Activated effector memory CD4-positive, alpha-beta T cell treated with anti-CD3 and anti-CD28 coated beads, Interleukin-2, amount 50 U/mL, for 16 hours (primary cell): ENCODE measurements at regions not wholly inside any gene's neighbourhood (a gene's known extent, or its start where the extent isn't known, plus 50 kb on each side); places are given as distances from the start of the nearest gene placed in this dataset.
"Not testable (repeated sequence)": the region's sequence is repeated elsewhere in the genome, so short reads cannot be mapped to it uniquely, and the experiment has no call there.

Experiments used
- DNase-seq: peaks from one replicate; pipeline ENCODE4 v3.0.0-alpha.2; 2020

DNA sequence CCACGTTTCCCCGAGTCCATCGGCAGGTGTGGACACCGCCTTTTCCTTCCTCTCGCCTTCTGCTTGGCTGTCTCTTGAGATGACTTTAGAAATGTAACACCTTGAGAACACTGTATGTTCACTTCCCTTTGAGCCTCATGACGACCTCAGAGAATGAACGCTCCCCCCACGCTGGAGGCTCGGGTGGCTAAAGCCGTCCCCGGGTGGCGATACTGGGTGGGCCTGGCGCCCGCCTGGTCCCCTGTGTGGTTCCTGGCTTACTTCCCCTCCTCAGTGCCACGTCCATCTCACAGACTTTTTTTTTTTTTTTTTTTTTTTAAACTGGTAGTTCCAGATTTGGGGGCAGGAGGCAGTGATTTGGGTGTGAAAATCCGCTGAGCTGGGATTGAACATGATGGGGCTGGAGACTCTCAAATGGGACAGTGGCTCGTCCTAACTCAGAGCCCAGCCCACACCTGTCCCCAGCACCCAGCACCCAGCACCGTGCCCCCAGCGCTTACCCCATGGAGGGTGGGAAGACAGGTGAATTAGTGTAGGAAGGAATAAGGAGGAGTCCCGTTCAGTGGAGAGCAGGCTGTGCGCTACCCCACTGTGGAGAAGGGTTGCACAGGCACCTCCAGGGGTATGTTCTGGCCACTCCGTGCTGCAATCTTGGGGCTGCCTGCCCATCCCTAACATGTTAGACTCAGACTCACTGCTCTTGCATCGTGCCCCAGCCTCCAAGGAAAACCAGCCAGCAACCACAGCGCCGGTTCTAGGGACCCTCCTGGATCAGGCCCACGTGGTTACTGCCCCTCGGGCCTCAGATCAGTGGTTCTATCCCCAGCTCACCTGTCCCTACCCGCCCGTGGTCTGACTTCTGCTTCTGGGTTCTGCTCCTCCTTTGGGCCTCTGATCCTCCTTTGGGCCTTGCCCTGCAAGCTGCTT is 174.0 kb downstream of the ASB1 start:
- no peak for DNase-seq

DNA sequence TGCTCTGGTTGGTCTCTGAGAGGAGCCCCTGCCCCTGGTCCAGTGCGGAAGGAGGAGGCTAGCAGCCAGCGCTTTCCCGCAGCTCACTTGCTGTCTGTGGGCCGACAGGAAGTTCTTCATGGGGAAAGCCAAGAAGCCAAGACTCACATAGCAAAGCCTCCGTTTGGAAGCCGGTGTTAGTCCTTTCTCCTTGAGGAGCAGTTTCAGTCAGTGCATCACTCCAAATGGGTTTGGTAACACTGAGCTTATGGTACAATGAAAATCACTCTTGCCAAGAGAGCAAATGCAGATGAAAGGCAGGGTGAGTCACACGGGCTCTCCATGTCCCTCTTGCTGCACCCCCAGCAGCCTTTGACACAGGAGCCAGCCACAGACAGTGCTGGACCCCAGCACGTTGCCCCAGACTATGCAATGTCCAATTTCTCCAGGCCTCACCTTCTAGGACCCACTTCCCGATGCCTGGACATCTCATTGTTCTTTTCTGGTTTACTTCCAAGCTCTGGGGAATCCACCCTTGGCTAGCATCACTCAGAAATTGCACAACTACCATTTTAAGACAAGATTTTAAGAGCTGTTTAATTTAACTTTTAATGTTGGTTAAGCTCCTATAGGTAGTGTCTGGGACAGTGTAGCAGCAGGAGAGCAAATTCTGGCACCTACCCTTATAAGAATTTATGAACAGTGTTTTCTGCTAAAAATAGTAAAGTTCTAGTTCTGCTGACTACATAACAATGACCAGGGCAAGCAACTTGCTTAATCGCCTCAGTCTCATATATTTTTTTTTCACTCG is 174.9 kb downstream of the ASB1 start:
- DNase-seq = no peak

DNA sequence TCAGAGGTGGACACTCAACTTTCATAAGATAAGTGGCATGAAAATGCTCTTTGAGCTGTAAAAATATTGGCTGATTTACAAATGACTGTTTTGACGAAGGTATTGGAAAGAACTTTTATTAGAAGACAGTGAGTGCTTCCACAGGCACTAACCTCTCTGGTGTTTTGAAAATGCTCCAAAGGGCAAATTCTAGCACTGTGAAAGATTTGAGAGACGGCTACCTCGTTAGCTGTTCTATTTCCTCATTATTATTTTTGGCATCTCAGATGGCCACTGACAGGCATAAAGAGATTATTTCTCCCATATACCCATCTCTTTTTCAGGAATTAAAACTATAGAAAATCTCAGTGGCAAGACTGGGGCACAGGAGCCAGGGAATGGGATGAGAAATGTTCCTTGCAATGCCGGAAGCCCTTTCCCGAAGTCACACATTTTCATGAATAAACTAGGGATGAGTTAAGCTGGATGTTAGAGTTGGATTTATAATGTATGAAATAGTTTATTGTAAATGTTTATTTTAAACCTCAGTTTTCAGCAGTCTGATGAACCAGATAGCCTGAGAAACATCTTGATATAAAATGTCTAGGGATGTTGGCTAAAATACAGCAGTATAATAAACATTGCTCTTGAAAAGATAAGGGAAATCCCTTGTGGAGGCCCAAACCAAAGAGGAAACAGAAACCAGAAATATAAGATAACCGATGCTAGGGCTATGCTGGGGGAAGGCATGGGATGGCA is 175.7 kb downstream of the ASB1 start:
- no peak for DNase-seq

- DNase-seq = no peak
Measured at GRCh38 chr2:238603596-238603995, 176.9 kb downstream of the ASB1 start.

GRCh38 chr2:238606311-238606710 is 179.6 kb downstream of the ASB1 start:
- DNase-seq = no peak

GRCh38 chr2:238613610-238614009 is 186.9 kb downstream of the ASB1 start:
- DNase-seq = no peak

GRCh38 chr2:238614376-238614775 is 187.6 kb downstream of the ASB1 start:
- DNase-seq = no peak

DNA sequence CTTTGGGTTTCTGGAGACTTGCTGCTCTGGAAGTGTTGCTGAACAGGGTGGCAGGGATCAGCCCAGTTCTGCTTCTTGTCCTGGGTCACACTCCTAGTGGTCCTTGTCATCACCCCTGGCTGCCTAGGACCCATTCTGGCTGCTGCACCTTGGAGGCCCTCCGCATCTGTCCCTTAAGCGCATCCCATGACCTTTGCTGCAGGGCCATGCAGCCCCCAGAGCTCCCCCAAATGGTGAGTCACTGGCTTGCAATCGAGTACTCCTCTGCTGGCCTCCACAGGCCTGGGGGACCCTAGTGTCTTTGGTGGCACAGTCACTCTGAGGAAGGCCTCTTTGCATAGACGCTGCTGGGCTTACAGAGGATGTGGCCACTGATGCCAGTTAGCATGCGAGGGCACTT is 188.5 kb downstream of the ASB1 start:
- no peak for DNase-seq

DNA sequence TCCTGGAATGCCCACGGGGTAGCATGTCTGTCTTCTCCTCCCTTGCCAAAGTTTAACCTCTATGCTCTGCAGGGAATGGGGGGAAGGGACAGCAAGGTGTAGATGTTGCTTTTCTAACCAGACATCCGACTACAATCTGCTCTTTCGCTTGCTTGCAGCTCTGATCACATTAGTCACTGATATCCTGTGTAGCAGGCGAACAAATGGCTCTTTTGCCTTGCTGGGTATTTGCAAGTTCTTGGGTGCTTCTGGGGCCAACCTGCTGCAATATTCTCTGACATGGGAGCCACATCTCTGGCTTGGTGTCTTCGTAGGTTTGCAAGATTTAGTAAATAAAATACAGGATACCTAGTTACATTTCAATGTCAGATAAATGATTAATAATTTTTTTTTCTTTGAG is 190.0 kb downstream of the ASB1 start:
- no peak for DNase-seq

DNA sequence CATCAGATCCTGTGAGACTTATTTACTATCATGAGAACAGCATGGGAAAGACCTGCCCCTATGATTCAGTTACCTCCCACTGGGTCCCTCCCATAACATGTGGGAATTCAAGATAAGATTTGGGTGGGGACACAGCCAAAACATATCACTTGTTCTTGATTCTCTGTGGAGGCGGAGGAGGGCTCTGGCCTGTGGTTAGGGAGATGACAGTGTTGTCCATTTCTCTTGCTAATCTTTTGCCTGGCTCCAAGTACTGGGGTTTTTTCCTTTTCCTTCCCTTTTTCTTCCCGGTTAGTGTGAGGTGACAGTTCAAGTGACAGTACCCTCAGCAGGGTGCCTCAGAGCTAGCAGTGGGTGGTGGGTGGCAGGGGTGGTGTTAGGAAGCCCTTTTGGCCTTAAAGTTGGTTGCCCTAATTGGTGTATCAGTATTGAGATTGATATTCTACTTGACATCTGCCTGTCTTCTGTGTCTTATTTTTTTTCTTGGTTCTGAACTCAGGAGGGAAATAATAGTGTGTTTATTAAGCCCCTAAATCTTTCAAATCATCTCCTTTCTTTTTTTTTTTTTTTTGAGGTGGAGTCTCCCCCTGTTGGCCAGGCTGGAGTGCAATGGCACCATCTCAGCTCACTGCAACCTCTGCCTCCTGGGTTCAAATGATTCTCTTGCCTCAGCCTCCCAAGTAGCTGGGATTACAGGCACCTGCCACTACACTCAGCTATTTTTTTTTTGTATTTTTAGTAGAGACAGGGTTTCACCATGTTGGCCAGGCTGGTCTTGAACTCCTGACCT is 192.0 kb downstream of the ASB1 start:
- not testable (repeated sequence) for DNase-seq

GRCh38 chr2:238627899-238628298 is 201.2 kb downstream of the ASB1 start:
- DNase-seq = no peak

- DNase-seq = no peak
Measured at GRCh38 chr2:238629064-238629463, 202.3 kb downstream of the ASB1 start.

DNA sequence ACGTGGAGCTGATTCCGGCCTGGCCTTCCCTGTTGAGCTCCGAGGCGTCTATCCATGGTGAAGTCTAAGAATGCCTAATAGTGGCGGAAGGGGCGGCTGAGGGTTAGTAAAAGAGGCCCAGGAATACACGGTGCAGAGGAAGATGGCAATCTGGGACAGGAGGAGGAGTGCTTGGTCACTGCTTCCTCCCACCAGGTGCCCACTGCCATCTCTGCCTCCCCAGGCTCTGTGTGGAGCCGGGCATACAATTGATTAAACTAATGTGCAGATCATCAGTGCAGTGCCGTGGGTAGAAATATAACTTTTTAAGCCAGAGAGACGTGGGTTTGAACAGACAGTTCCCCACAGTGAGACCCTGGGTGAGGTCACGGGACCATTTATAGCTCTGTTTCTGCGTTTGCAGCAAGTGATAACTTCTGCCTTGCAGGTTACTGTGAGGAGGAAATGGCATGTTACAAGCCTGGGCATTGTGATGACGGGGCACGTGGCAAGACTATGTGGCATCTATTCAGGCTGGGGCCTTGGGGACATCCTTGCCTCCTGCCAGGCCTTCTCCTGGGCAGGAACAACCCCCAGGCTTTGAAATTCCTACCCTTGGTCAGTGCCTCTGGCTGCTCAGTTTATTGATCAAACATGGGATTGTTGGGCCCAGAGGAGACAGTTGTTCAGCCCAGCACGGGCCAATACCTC is 204.9 kb downstream of the ASB1 start:
- no peak for DNase-seq

DNA sequence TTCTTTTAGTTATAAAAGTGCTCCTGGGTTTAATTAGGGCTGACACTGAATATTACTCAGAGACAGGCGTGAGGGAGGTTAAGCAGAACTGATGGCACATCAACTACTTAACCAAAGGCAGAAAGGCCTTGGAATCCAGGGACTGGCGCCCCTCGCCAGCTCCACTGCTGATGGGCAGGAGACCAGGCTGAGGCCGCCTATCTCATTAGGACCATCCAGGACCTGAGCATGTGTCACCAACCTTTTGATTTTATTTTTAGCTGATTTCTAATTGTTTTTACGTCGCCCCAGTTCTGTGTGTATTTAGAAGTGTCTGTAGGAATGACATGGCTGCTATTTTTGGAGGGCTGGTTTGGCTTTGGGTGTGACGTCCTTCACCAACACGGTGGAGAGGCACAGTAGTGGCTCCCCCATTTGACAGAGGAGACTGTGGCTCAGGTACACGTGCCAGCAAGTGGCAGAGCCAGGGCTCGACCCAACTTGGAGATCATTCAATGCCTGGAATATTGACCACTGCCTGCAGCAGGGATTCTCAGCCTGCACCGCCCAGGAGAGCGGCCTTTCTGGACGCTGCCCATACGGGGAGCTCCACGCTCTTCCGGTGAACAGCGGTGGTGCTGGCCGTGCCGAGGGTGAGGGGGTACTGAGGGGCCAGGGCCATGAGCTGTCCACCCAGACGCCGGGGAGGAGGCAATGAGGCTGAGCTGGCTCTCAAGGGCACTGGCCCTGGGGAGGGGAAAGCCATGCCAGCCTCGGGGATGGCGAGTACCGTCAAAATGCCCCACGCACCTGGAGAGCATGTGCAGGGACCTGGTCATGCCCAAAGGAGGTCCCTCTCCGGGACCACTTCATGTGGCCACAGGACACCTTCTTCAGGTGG is 205.7 kb downstream of the ASB1 start:
- DNase-seq = no peak

DNA sequence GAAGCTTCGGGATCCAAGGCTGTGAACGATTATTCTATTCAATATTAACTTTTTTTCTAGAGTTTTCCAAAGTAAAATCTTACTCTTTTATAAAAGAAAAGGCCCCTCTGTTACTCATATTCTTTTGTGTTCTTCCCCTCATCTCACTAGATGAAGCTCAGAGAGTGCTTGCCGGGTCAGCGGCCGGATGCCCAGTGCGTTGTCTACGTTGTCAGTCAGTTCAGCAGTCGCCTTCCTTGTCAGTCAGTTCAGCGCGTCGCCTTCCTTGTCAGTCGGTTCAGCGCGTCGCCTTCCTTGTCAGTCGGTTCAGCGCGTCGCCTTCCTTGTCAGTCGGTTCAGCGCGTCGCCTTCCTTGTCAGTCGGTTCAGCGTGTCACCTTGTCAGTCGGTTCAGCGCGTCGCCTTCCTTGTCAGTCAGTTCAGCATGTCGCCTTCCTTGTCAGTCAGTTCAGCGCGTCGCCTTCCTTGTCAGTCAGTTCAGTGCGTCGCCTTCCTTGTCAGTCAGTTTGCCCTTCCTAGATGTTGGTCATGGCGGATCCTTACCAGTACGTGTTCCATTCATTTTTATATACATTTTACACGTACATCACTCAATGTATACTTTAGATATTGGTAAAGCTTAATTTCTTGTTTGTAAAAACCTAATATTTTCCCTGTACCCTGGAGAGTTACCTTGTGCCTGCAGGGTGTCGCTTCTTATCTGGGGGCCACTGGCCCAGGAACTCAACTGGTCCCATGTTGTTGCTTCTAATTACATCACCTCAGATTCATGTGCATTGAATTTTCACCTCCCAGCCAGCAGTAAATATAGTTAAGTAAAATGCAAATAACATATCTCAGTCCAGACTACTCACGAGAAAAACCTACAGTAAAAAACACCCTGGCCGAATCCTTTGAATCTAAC is 206.9 kb downstream of the ASB1 start:
- DNase-seq = no peak

DNA sequence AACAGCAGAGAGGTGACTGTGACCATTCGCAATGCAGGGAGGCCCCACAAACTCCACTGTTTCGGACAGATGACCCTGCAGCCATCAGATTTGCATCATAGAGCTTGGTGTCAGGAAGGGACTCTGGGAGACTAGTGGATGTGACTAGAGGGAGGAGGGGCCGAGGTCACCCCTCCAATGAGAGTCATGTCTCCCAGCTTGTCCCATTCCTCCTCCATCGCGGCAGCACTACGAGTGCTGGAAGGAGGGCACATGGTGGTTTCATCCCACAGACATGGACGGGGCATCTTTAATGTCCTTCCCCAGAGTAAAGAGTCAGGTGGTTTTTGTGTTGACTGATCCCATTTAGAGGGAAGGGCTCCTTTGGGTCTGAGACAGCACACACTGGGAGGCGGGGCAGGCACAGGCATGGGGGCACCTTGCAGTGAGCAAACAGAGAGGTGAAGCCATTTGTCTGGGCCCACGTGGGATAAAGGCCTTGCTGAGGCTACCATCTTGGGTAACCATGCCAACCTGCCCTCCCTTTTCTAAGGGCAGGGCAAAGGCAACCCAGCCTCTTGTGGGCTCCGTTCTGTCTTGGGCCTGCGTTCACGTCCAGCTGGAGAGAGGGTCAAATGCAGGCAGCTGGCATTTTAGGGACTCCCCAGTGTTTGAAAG is 208.1 kb downstream of the ASB1 start:
- no peak for DNase-seq

DNA sequence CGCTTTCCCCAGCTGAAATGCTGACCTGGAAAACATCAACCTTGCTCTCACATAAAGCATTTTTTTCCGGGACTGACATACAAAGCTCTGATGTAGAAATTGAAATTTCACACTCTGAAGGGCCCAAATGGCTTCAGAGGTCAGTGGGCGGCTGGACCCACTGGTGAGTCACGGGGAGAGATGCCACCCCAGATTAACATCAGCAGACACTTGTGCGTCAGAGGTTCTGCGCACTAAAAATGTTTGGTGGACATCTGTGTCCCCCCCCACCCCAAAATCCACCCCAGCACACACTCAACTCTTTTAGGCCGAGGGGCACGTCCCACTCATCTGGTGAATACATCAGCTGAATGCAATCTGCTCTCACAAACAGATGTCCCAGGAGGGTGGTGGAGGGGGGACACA is 208.9 kb downstream of the ASB1 start:
- DNase-seq = no peak

GRCh38 chr2:238636269-238637073 is 209.7 kb downstream of the ASB1 start:
- DNase-seq = no peak
